HK-2 (cell line): ENCODE measurements at regions not wholly inside any gene's neighbourhood (a gene's known extent, or its start where the extent isn't known, plus 50 kb on each side); places are given as distances from the start of the nearest gene placed in this dataset.
"Not testable (repeated sequence)": the region's sequence is repeated elsewhere in the genome, so short reads cannot be mapped to it uniquely, and the experiment has no call there.

Experiments
- DNase-seq: peaks from one replicate; pipeline ENCODE4 v3.0.0-alpha.2; 2018; ENCODE audit not compliant: unreplicated experiment

DNA sequence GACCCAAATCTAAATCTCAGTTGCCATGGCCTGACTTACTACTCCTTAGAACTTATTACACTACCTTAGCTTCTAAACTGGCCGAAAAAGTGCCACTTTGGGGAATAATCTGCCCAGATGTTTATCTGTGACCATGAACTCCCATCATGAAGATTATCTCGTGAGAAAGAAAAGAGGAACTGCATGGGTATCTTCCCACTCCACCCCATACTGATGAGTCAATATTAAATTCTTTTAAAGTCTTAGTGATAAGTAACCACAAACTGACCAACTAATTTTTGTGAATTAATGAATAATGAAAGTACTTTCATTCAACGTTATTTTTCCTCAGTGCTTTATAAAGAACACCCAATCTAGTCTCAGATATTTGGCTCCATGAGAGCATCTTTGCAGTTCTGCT lies 493.5 kb downstream of the EBF1 start:
- DNase-seq: no peak

GRCh38 chr5:158602981-158603380 lies 496.7 kb downstream of the EBF1 start:
- no peak for DNase-seq

GRCh38 chr5:158601118-158601517 lies 498.6 kb downstream of the EBF1 start:
- DNase-seq: no peak

DNA sequence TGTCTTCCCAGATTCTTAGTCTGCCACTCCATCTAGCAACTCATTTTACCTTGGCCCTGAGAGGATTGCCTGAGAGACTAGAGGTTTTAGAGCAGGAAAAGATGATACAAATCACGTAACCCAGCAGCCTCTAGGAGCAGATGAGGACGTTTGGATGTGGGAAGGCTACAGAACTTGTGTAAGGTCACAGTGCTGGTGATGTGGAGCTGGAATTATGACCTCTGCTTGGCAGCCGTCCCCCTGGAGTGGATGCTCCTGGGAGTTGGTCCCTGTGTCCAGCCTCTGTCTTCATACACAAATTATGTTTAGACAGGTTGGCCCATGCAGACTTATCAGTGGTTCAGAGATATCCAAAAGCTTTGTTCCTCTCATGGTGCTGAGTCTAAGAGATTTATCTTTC lies 499.0 kb downstream of the EBF1 start:
- DNase-seq: no peak

GRCh38 chr5:158599157-158599556 lies 500.6 kb downstream of the EBF1 start:
- no peak for DNase-seq

DNA sequence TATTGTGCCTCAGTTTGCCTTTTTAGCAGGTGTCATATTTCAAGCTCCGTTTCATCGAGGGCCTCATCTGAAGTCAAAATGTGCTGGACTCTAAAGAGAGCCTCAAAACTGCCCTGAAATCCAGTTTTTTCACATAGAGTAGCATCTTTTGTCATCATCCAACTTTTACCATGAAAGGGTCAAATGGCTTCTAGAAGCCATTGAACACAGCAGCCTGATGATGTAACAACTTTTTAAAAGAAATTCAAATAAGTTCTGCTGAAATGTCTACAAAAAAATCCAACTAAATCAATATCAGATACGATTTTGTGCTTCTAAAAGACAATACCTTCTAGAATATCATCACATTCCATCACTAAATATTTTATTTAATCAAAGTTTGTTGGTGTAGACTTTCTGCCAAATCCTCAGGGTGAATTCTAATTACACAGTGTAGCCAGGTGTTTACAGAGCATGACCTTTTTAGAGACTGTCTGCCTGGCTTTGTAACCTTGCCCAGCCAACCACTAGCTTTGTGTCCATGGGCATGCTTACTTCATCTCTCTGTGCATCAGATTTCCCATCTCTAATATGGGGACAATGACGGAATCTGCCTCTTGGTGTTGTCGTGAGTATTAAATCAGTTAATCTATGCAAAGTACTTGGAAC lies 505.0 kb downstream of the EBF1 start:
- DNase-seq: no peak

DNA sequence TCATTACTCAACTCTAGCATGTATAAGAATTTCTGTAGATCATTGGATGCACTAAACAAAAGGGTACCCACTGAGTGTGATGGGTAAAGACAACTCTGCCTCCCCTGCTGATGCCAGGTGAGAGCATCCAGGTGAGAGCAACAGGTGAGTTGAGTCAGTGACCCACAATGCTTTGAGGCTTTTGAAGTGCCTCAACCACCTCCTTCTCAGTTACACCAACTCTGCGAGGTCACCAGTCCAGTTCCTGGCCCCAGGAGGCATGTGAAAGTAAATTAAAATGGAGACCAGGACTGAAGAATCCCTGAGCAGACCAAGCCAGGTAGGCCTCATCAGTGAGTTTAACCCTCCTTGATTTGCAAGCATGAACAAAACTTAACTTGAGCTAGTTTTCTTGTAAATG lies 505.8 kb downstream of the EBF1 start:
- DNase-seq: no peak

DNA sequence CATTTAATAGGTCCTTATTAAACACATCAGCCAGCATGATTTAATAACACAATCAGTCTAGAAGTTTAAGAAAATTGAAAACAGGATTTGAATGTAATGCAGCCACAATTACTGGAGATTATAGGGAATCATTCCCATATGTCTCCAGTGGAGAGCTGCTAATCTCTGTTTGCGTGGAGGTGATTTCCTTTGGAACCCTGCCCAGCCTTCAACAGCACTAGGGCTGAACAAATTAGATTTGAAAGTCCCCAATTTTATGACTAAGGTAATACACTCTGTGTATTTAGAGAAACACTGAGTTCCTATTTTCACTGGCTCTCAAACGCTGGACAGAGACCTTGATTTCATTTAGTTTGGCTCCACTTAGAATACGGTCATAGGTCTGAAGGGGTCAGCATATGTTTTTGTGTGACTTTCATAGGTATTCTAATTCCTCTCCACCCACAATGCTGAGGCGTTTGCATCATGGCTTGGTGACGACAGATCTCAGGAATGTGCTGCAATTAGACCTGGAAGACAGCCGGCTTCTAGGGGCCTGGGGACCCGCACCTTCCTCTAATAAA lies 508.3 kb downstream of the EBF1 start:
- DNase-seq: no peak

DNA sequence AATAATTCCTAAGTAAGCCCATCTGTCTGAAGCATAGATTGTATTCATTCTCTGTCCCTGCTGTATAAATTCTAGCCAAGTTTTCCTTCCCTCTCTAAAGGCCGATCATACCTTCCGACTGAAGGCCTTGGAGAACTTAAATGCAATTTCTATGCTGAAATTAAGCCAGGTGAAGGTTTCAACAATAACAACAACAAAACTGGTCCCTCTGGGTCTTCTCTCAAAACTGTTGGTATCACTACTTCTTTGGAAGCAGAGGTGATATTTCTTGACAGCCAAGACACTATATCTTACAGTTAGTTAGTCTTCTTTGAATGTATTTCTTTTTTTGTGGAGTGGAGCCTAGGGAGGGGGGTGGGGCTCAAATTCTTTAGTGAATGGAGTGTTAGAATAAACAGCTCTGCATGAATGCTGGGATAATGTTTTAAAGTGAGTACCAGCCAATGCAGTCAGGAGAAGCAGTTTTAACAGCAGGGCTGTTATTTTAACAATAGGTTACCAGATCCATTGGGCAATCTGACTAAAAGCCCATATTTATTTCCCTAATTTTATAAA lies 508.9 kb downstream of the EBF1 start:
- no peak for DNase-seq

DNA sequence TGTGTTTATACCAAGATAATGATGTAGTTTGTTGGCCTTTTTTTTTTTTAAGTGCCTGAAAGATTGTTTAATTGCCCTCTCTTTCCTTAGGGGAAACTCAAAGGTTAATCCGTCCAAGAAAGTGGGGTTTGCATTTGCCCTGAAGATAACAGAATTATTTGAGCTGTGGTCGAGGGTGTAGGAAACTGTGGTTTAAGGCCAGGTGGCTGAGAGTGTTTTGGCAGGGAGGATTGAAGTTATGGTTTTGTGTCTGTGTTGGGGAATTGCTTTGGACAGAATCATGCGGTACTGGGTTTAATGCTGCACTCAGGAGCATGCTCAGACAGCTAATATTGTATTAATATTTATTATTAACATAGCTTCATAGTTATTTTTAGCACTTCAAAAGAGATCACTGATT lies 509.8 kb downstream of the EBF1 start:
- no peak for DNase-seq

GRCh38 chr5:158588617-158589016 lies 511.1 kb downstream of the EBF1 start:
- DNase-seq: no peak

- DNase-seq: no peak
Measured at GRCh38 chr5:158586054-158586453, 513.7 kb downstream of the EBF1 start.

GRCh38 chr5:158582669-158583068 lies 517.0 kb downstream of the EBF1 start:
- DNase-seq: not testable (repeated sequence)

- DNase-seq: no peak
Measured at GRCh38 chr5:158573829-158574228, 525.9 kb downstream of the EBF1 start.

DNA sequence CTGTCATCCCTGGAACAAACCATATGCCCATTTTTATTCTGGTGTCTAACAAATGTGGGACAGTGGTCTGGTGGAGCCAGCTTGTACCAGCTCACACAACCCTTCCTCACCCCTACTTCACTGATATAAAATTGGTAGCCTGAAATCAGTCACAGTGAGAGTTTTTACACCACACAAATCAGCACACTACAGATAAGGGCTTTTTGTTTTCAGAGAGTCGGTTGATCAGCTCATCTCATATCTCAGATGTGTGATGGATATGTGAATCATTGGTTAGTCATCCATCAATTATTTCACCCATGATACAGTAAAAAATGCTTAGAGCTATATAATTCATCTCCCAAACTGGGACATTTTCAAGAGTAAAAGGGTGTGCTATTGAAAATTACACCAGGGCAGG lies 529.2 kb downstream of the EBF1 start:
- DNase-seq: no peak

DNA sequence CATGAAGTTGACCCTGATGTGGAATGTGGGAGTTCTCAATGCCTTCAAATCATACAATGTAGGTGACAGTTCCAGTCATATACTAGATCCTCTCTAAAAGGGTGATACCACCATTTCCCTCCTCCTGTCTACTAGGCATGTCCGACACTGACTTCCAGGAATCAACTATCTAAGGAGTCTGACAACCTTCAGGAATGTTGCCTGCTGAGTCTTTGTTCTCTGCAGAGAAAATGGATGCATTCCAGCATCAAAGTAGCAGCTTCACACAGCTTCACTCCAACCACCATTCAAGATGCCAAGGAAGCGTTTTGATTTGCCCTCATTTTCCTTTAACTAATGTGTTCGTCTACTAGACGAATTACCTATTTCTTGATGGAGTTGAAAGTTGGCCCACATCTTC lies 530.2 kb downstream of the EBF1 start:
- DNase-seq: no peak

DNA sequence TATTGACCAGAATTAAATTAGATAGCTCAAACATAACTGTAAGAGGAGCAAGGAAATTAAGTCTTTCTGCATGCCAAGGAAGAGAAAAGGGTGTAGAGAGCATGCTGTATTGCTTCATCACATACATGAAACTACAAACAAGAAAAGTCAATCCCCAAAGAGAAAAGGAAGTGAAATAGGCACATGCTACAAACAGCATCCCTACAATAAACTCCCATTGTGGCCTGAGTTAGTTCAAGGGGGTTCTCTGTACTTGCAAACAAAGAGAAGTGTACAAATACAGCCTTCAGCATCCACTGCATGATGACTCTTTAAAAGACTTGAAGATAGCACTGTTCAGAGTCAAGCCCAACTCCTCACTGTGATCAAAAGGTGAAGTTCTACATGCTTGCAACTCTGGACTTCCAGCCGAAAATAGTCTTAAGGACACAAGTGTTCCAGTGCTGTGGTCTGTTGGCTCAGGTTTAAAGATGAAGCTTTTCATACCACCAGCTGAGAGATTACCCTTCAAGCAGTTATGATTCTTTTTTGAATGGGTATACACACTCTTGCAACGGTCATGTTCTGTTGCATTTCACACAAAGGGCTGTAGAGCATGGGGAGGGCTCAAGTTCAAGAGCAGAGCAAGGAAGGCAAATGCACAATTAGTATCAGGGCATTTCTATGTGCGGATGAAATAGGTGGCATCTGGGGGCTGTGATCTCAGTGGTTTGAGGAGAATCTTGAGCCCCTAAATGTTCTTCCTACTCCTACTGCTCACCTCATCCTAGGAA lies 534.5 kb downstream of the EBF1 start:
- no peak for DNase-seq

DNA sequence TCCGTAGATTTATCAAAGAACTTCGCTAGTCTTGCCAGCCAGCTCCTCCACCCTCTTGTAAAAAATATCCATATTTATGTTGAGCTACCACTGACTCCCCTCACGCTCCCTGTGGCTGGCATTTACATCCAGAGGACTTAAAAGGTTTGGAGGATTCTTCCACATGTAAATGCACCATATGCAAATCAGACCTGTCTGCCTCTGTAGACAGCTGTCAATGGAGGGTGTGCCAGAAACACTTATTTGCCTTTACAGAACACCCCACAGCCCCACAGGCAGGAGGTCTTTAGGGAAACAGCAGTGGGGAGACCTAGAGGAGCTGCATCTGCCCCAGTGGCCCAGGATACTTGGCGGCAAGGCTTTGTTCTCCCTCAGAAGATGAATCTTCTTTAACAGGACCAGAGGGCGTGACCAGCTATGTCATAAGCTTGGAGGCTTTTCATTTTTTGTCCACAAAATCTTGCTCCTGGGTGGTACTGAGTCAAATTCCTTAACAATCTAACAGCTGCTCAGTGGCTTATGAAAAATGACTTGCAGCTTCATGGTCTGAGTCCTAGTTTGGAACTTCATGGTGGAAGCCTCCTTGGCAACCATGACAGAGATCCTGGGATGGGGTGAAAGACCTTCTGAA lies 535.8 kb downstream of the EBF1 start:
- DNase-seq: no peak

- DNase-seq: no peak
Measured at GRCh38 chr5:158561562-158562190, 538.0 kb downstream of the EBF1 start.

GRCh38 chr5:158560170-158560569 lies 539.5 kb downstream of the EBF1 start:
- no peak for DNase-seq

DNA sequence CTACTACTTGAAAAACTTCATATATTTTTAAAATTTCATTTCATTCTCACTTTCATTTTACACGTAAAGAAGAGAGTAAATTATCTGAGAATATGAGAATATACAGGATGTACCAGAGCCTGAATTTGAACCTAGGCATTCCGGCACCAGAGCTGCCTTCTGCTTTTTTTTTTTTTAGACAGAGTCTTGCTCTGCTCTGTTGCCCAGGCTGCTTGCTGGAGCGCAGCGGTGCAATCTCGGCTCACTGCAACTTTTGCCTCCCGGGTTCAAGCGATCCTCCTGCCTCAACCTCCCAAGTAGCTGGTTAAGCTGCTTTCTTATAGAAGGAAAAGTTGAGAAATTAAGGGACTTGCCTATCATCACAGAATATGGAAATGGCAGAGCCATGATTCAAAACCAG lies 540.1 kb downstream of the EBF1 start:
- no peak for DNase-seq

DNA sequence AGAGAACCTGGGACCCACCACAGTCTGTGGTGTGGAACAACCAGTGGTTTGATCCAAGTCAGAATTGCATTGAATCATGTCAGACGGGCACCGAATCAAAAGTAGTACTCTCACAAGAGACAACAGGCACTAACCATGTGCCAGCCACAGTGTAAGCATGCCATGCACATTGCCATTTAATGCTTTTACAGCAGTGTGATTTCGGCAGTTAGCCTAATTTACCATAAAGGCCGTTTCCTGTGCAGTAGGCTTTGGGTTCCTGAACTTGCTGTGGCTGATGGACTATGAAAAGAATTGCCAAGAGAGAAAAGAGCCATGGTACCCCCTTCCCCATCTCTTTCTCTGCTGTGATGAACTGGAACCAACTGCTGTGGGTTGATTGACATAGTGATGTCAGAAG lies 540.6 kb downstream of the EBF1 start:
- no peak for DNase-seq
